ENCODE measurements at regions not wholly inside any gene's neighbourhood (a gene's known extent, or its start where the extent isn't known, plus 50 kb on each side); places are given as distances from the start of the nearest gene placed in this dataset.
"Not testable (repeated sequence)": the region's sequence is repeated elsewhere in the genome, so short reads cannot be mapped to it uniquely, and the experiment has no call there.

GRCh38 chr13:68944272-68944671 lies 1163.4 kb upstream of the ATXN8OS start:
- no peak for DNase-seq (ENCODE audit: low read depth in 1 of 2, low spot score in 2 of 2)
- Histone ChIP-seq H3K4me1 (replicated peaks) (no peaks in the 10 kb centered on the region), H3K9me3 (replicated peaks) (no peaks in the 10 kb centered on the region), H3K27ac (no peak overlapping the region), H3K36me3 (no peaks in the 10 kb centered on the region), H3K27me3 (replicated peaks) (no peaks in the 10 kb centered on the region), H3K4me3 (no peak overlapping the region)

GRCh38 chr13:68940049-68940448 lies 1167.6 kb upstream of the ATXN8OS start:
- no peaks in the 10 kb centered on the region for H3K4me1 ChIP-seq (replicated peaks)

DNA sequence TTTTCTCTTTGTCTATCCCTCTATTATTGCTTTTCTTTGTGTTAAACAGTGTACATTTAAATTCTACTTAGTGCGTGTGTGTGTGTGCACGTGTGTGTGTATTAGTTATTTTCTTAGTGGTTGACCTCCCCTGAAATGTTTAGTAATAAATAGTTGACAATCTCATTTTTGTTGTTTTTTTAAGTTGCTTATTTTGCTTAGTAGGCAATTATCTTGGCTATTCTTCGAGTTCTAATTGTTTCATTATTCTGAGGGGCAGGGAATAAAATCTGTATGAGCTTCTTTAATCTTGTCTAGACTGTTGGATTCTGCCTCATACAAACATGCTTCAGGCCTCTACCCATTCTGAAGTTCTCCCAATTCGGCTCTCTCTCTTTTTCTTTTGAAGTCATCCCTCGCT lies 1169.0 kb upstream of the ATXN8OS start:
- Histone ChIP-seq H3K4me1 (replicated peaks) (no peaks in the 10 kb centered on the region), H3K36me3 (no peaks in the 10 kb centered on the region), H3K4me3 (no peak overlapping the region), H3K27me3 (replicated peaks) (no peaks in the 10 kb centered on the region), H3K9me3 (replicated peaks) (no peaks in the 10 kb centered on the region), H3K27ac (no peak overlapping the region)
- no peak for DNase-seq (ENCODE audit: low read depth in 1 of 2, low spot score in 2 of 2)

More at GRCh38 chr13:68940049-68940448, 1167.6 kb upstream of the ATXN8OS start:
- Histone ChIP-seq H3K27me3 (replicated peaks) (no peaks in the 10 kb centered on the region), H3K36me3 (no peaks in the 10 kb centered on the region), H3K9me3 (replicated peaks) (no peaks in the 10 kb centered on the region), H3K27ac (no peak overlapping the region), H3K4me3 (no peak overlapping the region)
- no peak for DNase-seq (ENCODE audit: low read depth in 1 of 2, low spot score in 2 of 2)

DNA sequence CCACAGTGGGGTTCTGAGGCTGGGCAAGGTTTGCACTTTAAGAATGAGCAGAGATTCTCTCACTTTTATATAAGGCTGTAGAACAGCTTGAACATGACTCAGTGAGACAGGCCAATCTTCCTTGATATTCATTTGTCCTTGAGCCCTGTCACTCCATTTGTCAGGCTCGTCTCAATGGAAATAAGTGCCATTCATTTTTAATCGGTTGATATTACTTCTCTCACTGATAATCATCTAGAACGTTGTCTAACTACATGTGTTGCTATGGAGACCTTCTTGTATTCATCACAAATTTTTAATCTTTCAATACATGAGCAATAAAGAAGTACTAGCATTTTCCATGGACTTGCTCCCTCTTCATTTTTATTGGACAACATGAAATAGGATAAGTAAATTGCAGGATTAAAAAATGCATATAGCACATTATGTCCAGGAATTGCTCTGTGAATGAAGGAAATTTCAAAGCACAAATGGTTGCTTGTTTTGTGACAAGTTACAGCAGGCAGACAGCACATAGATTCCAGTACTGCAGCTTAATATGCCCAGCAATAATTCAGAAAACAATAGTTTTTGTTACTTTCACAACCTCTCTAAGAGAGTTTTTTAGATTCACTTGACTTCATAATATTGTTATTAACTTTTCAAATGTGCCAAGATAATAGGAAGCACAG lies 1178.4 kb upstream of the ATXN8OS start:
- no peaks in the 10 kb centered on the region for H3K36me3 ChIP-seq
- no peak for DNase-seq (ENCODE audit: low read depth in 1 of 2, low spot score in 2 of 2)
- H3K27me3 ChIP-seq (replicated peaks) = no peaks in the 10 kb centered on the region
- H3K27ac ChIP-seq = no peak overlapping the region
- no peak overlapping the region for H3K4me3 ChIP-seq
- no peaks in the 10 kb centered on the region for H3K9me3 ChIP-seq (replicated peaks)
- H3K4me1 ChIP-seq (replicated peaks) = no peaks in the 10 kb centered on the region

GRCh38 chr13:68927387-68928026 lies 1180.1 kb upstream of the ATXN8OS start:
- Histone ChIP-seq H3K36me3 (no peaks in the 10 kb centered on the region), H3K4me1 (replicated peaks) (no peaks in the 10 kb centered on the region), H3K9me3 (replicated peaks) (no peaks in the 10 kb centered on the region), H3K27ac (no peak overlapping the region), H3K4me3 (no peak overlapping the region), H3K27me3 (replicated peaks) (no peaks in the 10 kb centered on the region)
- DNase-seq (ENCODE audit: low read depth in 1 of 2, low spot score in 2 of 2) = no peak

DNA sequence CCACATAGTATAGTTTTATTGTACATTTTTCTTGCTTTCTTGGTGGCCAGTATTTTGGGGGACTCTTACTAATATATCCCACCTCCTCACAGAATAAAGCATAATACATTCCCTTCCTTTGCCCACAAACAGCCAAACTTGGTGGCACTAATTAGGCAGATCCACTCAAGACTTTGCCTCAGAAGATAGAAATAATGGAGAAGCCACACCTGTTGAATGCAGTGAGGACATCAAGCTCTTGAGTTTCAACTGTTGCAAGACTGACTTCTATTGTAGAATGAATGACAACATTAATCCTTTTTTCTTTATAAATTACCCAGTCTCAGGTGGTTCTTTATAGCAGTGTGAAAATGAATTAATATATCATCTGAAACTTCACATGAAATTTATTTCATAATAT lies 1183.6 kb upstream of the ATXN8OS start:
- H3K4me3 ChIP-seq = no peak overlapping the region
- no peaks in the 10 kb centered on the region for H3K27me3 ChIP-seq (replicated peaks)
- DNase-seq (ENCODE audit: low read depth in 1 of 2, low spot score in 2 of 2) = no peak
- H3K36me3 ChIP-seq = no peaks in the 10 kb centered on the region
- no peak overlapping the region for H3K27ac ChIP-seq
- no peaks in the 10 kb centered on the region for H3K4me1 ChIP-seq (replicated peaks)
- H3K9me3 ChIP-seq (replicated peaks) = no peaks in the 10 kb centered on the region

DNA sequence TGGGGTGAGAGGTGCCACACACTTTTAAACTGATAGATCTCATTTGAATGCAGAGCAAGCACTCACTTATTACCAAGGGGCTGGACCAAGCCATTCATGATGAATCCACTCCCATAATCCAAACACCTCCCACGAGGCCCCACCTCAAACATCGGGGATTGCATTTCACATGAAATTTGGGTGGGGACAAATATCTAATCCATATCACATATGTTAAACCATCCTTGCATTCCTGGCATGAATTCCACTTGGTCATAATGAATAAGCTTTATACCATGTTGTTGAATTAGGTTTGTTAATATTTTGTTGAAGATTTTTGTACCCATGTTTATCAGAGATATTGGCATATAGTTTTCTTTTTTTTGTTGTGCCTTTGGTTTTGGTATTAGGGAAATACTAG lies 1198.7 kb upstream of the ATXN8OS start:
- Histone ChIP-seq H3K9me3 (replicated peaks) (no peaks in the 10 kb centered on the region), H3K27me3 (replicated peaks) (no peaks in the 10 kb centered on the region), H3K27ac (no peak overlapping the region), H3K36me3 (no peaks in the 10 kb centered on the region), H3K4me3 (no peak overlapping the region), H3K4me1 (replicated peaks) (no peaks in the 10 kb centered on the region)
- DNase-seq (ENCODE audit: low read depth in 1 of 2, low spot score in 2 of 2) = no peak

GRCh38 chr13:68905186-68905585 lies 1202.4 kb upstream of the ATXN8OS start:
- Histone ChIP-seq H3K9me3 (replicated peaks) (no peaks in the 10 kb centered on the region), H3K4me1 (replicated peaks) (no peaks in the 10 kb centered on the region), H3K36me3 (no peaks in the 10 kb centered on the region), H3K27ac (no peak overlapping the region), H3K4me3 (no peak overlapping the region), H3K27me3 (replicated peaks) (no peaks in the 10 kb centered on the region)
- no peak for DNase-seq (ENCODE audit: low read depth in 1 of 2, low spot score in 2 of 2)

- H3K9me3 ChIP-seq (replicated peaks) = no peaks in the 10 kb centered on the region
- H3K36me3 ChIP-seq = no peaks in the 10 kb centered on the region
- no peaks in the 10 kb centered on the region for H3K4me1 ChIP-seq (replicated peaks)
- no peak overlapping the region for H3K27ac ChIP-seq
- no peak for DNase-seq (ENCODE audit: low read depth in 1 of 2, low spot score in 2 of 2)
- H3K4me3 ChIP-seq = no peak overlapping the region
- no peaks in the 10 kb centered on the region for H3K27me3 ChIP-seq (replicated peaks)
Observed at GRCh38 chr13:68897331-68897928, 1210.2 kb upstream of the ATXN8OS start.

DNA sequence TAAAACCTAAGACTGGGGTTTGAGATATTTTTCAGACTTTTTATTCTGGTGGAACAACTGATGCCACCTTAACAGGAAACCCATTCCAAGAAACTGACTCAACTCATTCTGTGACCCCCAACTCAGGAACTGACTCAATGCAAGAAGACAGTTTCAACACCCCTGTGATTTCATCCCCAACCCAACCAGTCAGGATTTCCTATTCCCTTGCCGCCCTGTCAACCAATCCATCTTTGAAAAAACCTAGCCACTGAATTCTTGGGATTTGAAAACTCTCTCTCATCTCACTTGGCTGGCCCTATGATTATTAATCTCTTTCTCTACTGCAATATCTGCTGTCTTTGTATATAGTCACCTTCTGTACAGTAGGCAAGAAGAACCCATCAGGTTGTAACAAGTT lies 1211.9 kb upstream of the ATXN8OS start:
- Histone ChIP-seq H3K4me1 (replicated peaks) (no peaks in the 10 kb centered on the region), H3K4me3 (no peak overlapping the region), H3K27ac (no peak overlapping the region), H3K9me3 (replicated peaks) (no peaks in the 10 kb centered on the region), H3K36me3 (no peaks in the 10 kb centered on the region), H3K27me3 (replicated peaks) (no peaks in the 10 kb centered on the region)
- DNase-seq (ENCODE audit: low read depth in 1 of 2, low spot score in 2 of 2) = no peak

DNA sequence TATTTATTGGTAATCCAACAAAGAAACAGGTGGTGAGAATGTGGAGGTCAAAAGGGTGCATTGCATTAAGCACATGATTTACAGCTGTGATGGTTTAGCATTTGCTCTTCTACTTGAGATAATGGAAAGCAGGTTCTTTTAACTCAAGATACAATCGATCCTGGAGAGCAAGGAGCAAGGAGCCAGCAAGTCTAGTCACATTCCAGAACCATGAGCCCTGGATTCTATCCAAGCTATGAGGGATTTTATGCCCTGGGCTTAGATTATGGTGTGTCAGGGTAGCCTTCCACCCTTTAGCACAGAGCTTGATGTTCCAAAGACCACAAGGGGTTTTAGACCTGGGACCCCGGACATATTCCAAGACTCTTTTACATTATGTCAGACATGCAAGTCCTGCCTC lies 1213.9 kb upstream of the ATXN8OS start:
- H3K36me3 ChIP-seq; H3K27me3 ChIP-seq (replicated peaks); H3K4me1 ChIP-seq (replicated peaks); H3K4me3 ChIP-seq; H3K27ac ChIP-seq; DNase-seq (ENCODE audit: low read depth in 1 of 2, low spot score in 2 of 2); H3K9me3 ChIP-seq (replicated peaks): not testable (repeated sequence)

DNA sequence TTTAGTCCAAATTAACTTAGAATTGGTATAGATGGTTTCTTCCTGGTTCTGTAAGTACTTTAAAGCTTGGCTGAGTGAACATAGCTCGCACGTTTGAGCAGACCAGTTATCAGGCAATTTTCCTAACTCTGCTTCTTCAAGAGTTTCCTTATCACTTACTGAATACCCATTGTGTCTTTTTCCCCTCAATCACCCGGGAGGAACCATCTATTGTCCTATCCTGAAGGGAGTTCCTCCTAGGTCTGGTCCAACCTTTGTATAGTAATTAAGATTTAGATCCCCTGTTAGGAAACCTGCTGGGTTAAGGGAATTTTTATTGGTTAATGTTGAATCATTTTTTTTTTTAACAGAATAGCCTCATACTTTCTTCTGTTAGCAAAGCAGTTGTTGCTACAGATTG lies 1215.0 kb upstream of the ATXN8OS start:
- not testable (repeated sequence) for H3K27ac ChIP-seq; H3K4me3 ChIP-seq; H3K36me3 ChIP-seq; DNase-seq (ENCODE audit: low read depth in 1 of 2, low spot score in 2 of 2); H3K4me1 ChIP-seq (replicated peaks); H3K9me3 ChIP-seq (replicated peaks); H3K27me3 ChIP-seq (replicated peaks)

DNA sequence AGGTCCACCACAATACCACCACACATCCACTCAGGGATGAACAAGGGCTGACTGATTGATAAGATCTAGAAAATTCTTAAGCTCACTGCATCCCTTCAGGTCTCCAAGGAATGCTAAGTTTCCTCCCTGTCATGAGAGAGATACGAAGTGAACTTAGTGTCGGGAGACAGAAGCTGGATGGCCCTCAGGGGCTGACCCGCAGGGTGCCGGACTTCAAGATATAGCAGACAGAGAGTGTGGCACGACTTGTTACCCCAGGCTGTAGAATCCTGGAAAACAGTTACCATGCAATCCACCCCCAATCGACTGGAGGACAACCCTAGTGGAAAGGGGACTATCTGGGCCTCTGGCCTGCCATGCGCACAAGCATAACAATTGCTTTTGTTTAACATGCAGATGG lies 1217.5 kb upstream of the ATXN8OS start:
- not testable (repeated sequence) for H3K4me1 ChIP-seq (replicated peaks); H3K27ac ChIP-seq; H3K27me3 ChIP-seq (replicated peaks); H3K9me3 ChIP-seq (replicated peaks); H3K36me3 ChIP-seq; DNase-seq (ENCODE audit: low read depth in 1 of 2, low spot score in 2 of 2); H3K4me3 ChIP-seq

DNA sequence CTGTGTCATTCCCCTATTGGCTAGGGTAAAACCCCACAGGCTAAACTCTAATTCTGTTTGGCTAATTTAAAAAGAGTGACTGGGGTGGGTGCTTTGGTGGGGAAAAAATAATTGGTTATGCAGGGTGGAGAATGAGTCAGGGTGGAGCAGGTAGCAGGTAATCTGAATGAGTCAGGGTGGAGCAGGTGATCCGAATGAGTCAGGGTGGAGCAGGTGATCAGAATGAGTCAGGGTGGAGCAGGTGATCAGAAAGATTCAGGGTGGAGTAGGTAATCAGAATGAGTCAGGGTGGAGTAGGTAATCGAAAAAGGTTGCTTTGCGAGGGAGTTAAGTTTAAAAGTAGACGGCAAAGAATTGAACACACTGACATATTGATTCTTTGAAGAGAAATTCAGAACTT lies 1218.8 kb upstream of the ATXN8OS start:
- H3K27ac ChIP-seq = no peak overlapping the region
- DNase-seq (ENCODE audit: low read depth in 1 of 2, low spot score in 2 of 2) = no peak
- H3K4me3 ChIP-seq = no peak overlapping the region
- H3K27me3 ChIP-seq (replicated peaks) = no peaks in the 10 kb centered on the region
- H3K36me3 ChIP-seq = no peaks in the 10 kb centered on the region
- no peaks in the 10 kb centered on the region for H3K9me3 ChIP-seq (replicated peaks)
- H3K4me1 ChIP-seq (replicated peaks) = no peaks in the 10 kb centered on the region
